ENCODE measurements at regions not wholly inside any gene's neighbourhood (a gene's known extent, or its start where the extent isn't known, plus 50 kb on each side); places are given as distances from the start of the nearest gene placed in this dataset.

GRCh38 chr6:40187535-40188144 lies 253.4 kb upstream of the MOCS1 start:
- TF ChIP-seq POLR2A (IDR thresholded peaks at IDR 0.05): no peak
- no peak for TF ChIP-seq CTCF (IDR thresholded peaks at IDR 0.05)
